ENCODE measurements at regions not wholly inside any gene's neighbourhood (a gene's known extent, or its start where the extent isn't known, plus 50 kb on each side); places are given as distances from the start of the nearest gene placed in this dataset.

DNA sequence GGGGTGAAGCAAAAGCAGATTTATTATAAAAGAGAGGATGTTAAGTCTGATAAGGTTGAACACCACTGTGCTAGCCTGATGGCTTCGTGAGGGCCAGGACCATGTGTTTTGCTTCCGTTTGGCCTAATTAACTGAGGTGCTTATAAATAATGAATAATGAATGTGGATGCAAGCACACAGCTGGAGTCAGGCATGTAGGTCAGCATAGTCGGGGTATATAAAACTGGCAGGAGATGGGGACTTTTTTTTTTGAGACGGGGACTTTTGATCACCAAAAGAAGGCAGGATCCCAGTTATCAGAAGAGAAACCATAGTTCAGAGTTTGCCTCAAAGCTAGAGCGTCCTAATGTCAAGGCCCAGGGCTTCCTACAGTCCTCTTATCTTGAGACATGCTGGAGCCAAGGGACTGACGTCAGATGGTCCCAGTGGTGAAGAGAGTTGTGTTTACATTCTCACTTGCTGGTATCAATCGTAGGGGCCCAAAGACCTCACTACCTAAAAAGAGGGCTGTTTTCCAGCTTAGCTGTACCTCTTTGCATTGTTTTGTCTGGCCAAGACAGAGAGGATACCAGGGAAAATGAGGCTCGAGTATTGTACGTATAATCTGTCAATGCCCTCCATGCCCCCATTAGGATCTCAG, 50.4 kb downstream of the RTL9 start:
- ChIA-PET CTCF (interaction anchor here (0.7 to 16.1 kb wide), 17 partner anchors 10 to 518 kb away, joined by 3 to 450 read pairs (median 4); no protein-coding TSS in a partner anchor), POLR2A (no interaction called here)
- no peak for DNase-seq (ENCODE audit: extremely low spot score)
- TF ChIP-seq, protein P1, sequence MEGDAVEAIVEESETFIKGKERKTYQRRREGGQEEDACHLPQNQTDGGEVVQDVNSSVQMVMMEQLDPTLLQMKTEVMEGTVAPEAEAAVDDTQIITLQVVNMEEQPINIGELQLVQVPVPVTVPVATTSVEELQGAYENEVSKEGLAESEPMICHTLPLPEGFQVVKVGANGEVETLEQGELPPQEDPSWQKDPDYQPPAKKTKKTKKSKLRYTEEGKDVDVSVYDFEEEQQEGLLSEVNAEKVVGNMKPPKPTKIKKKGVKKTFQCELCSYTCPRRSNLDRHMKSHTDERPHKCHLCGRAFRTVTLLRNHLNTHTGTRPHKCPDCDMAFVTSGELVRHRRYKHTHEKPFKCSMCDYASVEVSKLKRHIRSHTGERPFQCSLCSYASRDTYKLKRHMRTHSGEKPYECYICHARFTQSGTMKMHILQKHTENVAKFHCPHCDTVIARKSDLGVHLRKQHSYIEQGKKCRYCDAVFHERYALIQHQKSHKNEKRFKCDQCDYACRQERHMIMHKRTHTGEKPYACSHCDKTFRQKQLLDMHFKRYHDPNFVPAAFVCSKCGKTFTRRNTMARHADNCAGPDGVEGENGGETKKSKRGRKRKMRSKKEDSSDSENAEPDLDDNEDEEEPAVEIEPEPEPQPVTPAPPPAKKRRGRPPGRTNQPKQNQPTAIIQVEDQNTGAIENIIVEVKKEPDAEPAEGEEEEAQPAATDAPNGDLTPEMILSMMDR (IDR thresholded peaks at IDR 0.05; ENCODE audit: control extremely low read depth, extremely low read depth, low read depth, missing control alignments): no peak

DNA sequence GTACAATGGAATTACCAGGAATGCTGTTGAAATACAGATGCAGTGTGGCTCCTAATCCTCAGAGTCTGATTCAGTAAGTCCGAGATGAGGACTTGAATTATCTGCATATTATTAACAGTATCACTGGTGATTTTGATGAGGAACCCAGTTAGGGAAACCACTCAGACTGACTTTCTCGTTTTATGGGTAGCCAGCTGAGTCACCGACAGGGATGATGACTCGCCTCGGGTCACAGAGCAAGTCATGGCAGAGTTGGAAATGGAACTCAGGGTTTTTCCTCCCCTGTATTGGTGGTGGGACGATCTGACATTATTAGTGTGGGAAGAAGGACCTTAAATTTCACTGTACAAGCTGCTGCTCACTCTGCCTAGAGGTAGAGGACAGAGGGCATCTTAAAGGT, 51.3 kb downstream of the RTL9 start:
- no peak for DNase-seq (ENCODE audit: extremely low spot score)
- TF ChIP-seq, protein P1 (IDR thresholded peaks at IDR 0.05; ENCODE audit: control extremely low read depth, extremely low read depth, low read depth, missing control alignments): no peak
- ChIA-PET CTCF (interaction anchor here (1.1 to 16.1 kb wide), 4 partner anchors 15 to 264 kb away, joined by 3 to 450 read pairs (median 69); no protein-coding TSS in a partner anchor), POLR2A (no interaction called here)

DNA sequence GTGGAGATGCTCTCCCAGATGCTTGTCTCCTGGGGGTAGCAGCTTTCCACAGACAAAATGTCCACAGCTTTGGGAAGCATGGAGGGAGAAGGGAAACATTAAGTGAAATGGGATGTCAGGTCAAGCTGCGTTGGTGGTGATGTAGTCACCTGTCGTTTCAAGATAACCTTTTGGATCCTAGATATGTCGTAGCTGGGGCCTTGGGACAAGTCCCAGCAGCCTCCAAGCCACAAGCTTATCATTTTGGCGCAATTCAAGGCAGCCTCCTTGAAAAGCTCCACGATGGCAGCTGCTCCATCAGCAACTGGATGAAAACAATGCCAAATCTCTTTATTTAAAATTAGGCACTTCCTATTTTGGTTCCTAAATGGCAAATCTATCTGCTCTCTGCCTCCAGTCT, 52.0 kb downstream of the RTL9 start:
- POLR2A ChIA-PET: no interaction called here
- CTCF ChIA-PET: interaction anchor here (0.7 to 16.1 kb wide), 6 partner anchors 27 to 496 kb away, joined by 3 to 450 read pairs (median 3); no protein-coding TSS in a partner anchor
- no peak for DNase-seq (ENCODE audit: extremely low spot score)
- TF ChIP-seq, protein P1 (IDR thresholded peaks at IDR 0.05; ENCODE audit: control extremely low read depth, extremely low read depth, low read depth, missing control alignments): no peak

DNA sequence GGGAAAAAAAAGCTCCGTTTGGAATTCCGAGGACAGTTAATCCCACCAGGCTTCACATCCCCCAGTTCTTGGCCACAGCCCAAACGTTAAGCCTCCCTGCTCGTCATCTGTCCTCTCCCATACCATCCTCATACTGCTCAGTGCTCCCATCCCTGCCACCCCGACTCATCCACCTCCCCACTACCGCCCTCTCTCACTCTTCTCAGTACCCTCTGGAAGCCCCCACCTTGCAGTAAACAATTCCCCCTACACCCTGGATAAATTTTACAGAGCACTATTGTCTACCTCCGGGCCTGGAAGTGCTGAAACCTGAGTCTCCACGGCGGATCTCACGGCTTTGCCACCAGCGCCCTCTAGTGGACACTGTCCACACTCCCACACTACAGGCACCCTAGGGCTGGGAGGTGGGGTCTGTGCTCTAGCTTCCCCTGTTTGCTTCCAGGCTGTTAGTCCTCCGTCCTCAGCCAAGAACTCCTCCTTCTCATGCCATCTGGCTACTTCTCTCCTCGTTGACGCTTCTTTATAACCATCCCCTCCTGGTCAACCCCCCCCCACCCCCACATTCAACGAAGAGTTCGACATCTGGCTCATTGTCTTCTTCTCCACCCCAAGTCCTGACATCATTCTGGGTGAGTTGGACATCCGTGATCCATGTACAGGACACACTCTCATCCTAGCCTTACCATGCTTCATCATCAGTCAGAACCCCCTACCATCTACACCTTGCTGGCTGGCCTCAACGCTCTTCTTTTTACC, 54.5 kb downstream of the RTL9 start:
- POLR2A ChIA-PET: no interaction called here
- TF ChIP-seq, protein P1 (IDR thresholded peaks at IDR 0.05; ENCODE audit: control extremely low read depth, extremely low read depth, low read depth, missing control alignments): peak; percentile 77
- peak; percentile 59 for DNase-seq (ENCODE audit: extremely low spot score)
- CTCF ChIA-PET: interaction anchor here (0.9 to 16.1 kb wide), 11 partner anchors 10 to 927 kb away, joined by 3 to 450 read pairs (median 3); no protein-coding TSS in a partner anchor

- DNase-seq (ENCODE audit: extremely low spot score): no peak
- ChIA-PET CTCF (interaction anchor here (1.4 to 16.1 kb wide), 5 partner anchors 10 to 384 kb away, joined by 3 to 450 read pairs (median 7); no protein-coding TSS in a partner anchor), POLR2A (no interaction called here)
- TF ChIP-seq, protein P1 (IDR thresholded peaks at IDR 0.05; ENCODE audit: control extremely low read depth, extremely low read depth, low read depth, missing control alignments): no peak
Measured at GRCh38 chrX:110413727-110414124, 55.1 kb downstream of the RTL9 start.

GRCh38 chrX:110414273-110414672, 55.6 kb downstream of the RTL9 start:
- TF ChIP-seq, protein P1 (IDR thresholded peaks at IDR 0.05; ENCODE audit: control extremely low read depth, extremely low read depth, low read depth, missing control alignments): no peak
- ChIA-PET POLR2A (no interaction called here), CTCF (interaction anchor here (1.4 to 16.1 kb wide), 3 partner anchors 18 to 268 kb away, joined by 3 to 450 read pairs (median 135); no protein-coding TSS in a partner anchor)
- DNase-seq (ENCODE audit: extremely low spot score): no peak

Data from GM10248 (cell line).